ENCODE measurements at regions not wholly inside any gene's neighbourhood (a gene's known extent, or its start where the extent isn't known, plus 50 kb on each side); places are given as distances from the start of the nearest gene placed in this dataset.

DNA sequence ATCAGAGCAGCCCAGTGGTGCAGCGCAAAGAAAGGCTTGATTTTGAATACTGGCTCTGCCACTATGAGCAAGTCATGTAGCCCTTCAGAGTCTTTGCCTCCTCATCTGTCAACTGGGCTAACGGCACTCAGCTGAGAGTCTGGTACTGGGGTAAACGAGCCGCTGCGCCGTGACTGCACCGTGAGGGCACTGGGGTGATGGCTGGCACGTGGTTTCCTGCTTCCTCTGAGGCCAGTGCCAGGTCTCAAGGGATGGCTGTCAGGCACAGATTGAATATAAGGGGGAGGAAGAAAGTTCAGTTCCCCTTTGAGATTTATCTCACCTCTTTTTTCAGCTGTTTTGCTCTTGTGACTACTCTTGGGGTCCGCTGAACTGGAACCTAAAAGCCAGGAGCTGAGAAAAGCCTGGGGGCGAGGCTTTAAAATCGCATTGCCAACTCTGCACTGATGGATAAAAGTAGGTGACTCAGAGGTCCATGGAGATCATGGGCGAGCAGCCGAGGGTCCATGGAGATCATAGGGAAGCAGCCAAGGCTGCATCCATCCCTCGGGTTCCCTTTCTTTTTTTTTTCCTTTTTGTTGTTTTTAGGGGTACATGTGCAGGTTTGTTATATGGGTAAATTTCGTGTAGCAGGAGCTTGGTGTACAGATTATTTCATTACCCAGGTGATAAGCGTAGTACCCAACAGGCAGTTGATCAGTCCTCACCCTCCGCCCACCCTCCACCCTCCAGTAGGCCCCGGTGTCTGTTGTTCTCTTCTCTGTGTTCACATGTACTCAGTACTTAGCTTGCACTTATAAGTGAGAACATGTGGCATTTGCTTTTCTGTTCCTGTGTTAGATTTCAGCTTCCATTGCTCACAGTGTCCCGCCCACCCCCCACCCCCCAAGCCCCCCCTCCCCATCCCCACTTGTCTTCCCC lies 114.3 kb downstream of the SPP2 start:
- FAIRE-seq (no peak), DNase-seq (ENCODE audit: low read depth, low spot score) (peak; percentile 33)
- intact Hi-C loops (cut with micrococcal nuclease): no loop called here
- no peaks in the 10 kb centered on the region for H3K27me3 ChIP-seq (ENCODE audit: control insufficient read depth in 2 of 2, insufficient read depth in 2 of 2, low read length in 2 of 2)
- no peak overlapping the region for H3K9ac ChIP-seq (replicated peaks; ENCODE audit: extremely low read depth, insufficient read depth, low read length)
- no peaks in the 10 kb centered on the region for H4K20me1 ChIP-seq (replicated peaks; ENCODE audit: control insufficient read depth, extremely low read depth, insufficient read depth, low read length)
- ChIA-PET CTCF (interaction anchor here (0.6 to 1.0 kb wide), 2 partner anchors 10 to 89 kb away, joined by 3 read pairs; no protein-coding TSS in a partner anchor), POLR2A (no interaction called here)
- peaks cover 2% of the 10 kb centered on the region for H3K4me1 ChIP-seq (ENCODE audit: control insufficient read depth, extremely low read depth, insufficient read depth, low read length)
- dilution Hi-C loops (cut with MboI; ENCODE audit: extremely low pct_ligation_motif_present, low sequenced_read_pairs): no loop called here
- no TSS peak for BruUV-seq (replicated peaks)
- TF ChIP-seq MYC (IDR thresholded peaks at IDR 0.05; ENCODE audit: low read depth, low read length) (no peak), POLR2AphosphoS5 (IDR thresholded peaks at IDR 0.05; ENCODE audit: insufficient read depth, low read depth, low read length) (no peak), GATA2 (IDR thresholded peaks at IDR 0.05; ENCODE audit: insufficient read depth, insufficient read length, low read depth, low read length) (no peak), EZH2 (IDR thresholded peaks at IDR 0.05; ENCODE audit: borderline replicate concordance, low read depth, low read length, severe bottlenecking) (no peak)
- TF ChIP-seq, protein P1, sequence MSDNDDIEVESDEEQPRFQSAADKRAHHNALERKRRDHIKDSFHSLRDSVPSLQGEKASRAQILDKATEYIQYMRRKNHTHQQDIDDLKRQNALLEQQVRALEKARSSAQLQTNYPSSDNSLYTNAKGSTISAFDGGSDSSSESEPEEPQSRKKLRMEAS (IDR thresholded peaks at IDR 0.05; ENCODE audit: insufficient read depth, insufficient read length): peak; percentile 20
- TF ChIP-seq, protein P2, sequence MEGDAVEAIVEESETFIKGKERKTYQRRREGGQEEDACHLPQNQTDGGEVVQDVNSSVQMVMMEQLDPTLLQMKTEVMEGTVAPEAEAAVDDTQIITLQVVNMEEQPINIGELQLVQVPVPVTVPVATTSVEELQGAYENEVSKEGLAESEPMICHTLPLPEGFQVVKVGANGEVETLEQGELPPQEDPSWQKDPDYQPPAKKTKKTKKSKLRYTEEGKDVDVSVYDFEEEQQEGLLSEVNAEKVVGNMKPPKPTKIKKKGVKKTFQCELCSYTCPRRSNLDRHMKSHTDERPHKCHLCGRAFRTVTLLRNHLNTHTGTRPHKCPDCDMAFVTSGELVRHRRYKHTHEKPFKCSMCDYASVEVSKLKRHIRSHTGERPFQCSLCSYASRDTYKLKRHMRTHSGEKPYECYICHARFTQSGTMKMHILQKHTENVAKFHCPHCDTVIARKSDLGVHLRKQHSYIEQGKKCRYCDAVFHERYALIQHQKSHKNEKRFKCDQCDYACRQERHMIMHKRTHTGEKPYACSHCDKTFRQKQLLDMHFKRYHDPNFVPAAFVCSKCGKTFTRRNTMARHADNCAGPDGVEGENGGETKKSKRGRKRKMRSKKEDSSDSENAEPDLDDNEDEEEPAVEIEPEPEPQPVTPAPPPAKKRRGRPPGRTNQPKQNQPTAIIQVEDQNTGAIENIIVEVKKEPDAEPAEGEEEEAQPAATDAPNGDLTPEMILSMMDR (IDR thresholded peaks at IDR 0.05; ENCODE audit: extremely low read depth in 1 of 2, insufficient read depth in 1 of 2, low read depth in 1 of 2, low read length in 2 of 2): no peak
- no peaks in the 10 kb centered on the region for H3K36me3 ChIP-seq (ENCODE audit: control insufficient read depth in 2 of 2, extremely low read depth in 1 of 2, insufficient read depth in 2 of 2, low read length in 2 of 2)
- no peaks in the 10 kb centered on the region for H3K79me2 ChIP-seq (ENCODE audit: control insufficient read depth, insufficient read depth, low read length)
- H3K4me3 ChIP-seq (replicated peaks in 1 of 3; ENCODE audit: insufficient read depth in 1 of 3, low read depth in 1 of 3, low read length in 3 of 3): no peak overlapping the region
- no peaks in the 10 kb centered on the region for H3K9me1 ChIP-seq (replicated peaks; ENCODE audit: control insufficient read depth, extremely low read depth, insufficient read depth, low read length)
- H2AFZ ChIP-seq (ENCODE audit: low read depth, low read length): peak overlapping the region; percentile 5
- no peak overlapping the region for H3K27ac ChIP-seq (ENCODE audit: insufficient read depth, low read depth, low read length)
- H3K9me3 ChIP-seq (replicated peaks; ENCODE audit: control insufficient read depth, insufficient read depth, low read length): no peaks in the 10 kb centered on the region
- no peak overlapping the region for H3K4me2 ChIP-seq (ENCODE audit: insufficient read depth, low read length)
